ENCODE measurements at regions not wholly inside any gene's neighbourhood (a gene's known extent, or its start where the extent isn't known, plus 50 kb on each side); places are given as distances from the start of the nearest gene placed in this dataset.

GRCh38 chr2:7742301-7742700 is 825.1 kb downstream of the RNF144A start (continued):
- TF ChIP-seq ARID3B (CRISPR knock-in tag; IDR thresholded peaks at IDR 0.05; ENCODE audit: borderline replicate concordance) (no peak), SMC3 (conservative IDR thresholded peaks at IDR 0.05; ENCODE audit: insufficient read depth, low read depth, low read length) (no peak), L3MBTL2 (IDR thresholded peaks at IDR 0.05) (no peak), ZNF764 (CRISPR knock-in tag; IDR thresholded peaks at IDR 0.05; ENCODE audit: low read depth) (no peak), AFF1 (IDR thresholded peaks at IDR 0.05; ENCODE audit: low read depth in 1 of 2, partially characterized antibody in 2 of 2) (no peak), SRSF9 (IDR thresholded peaks at IDR 0.05; ENCODE audit: borderline replicate concordance, low read depth, low read length) (no peak), POLR3G (IDR thresholded peaks at IDR 0.05; ENCODE audit: extremely low read depth, insufficient read length, insufficient replicate concordance) (no peak)

Data from K562 (cell line).